Tibial nerve (tissue), 3 donors: ENCODE measurements at regions not wholly inside any gene's neighbourhood (a gene's known extent, or its start where the extent isn't known, plus 50 kb on each side); places are given as distances from the start of the nearest gene placed in this dataset.

Experiments
- POLR2A ChIP-seq, 2 donors: fragments of 450-650 bp; IDR thresholded peaks; one replicate each; pipeline ENCODE4 v1.6.1; 2017; ENCODE audit warnings: antibody characterized with exemption in 2 of 2, mild to moderate bottlenecking in 2 of 2, moderate library complexity in 2 of 2
- TF ChIP-seq, protein P1 (sequence below), 5 experiments: fragments of 200-600 bp in 3 of 5; fragments of 450-650 bp in 2 of 5; sonication (generic) in 3 of 5; IDR thresholded peaks; one replicate each; pipeline ENCODE4 v1.5.1; 2016 to 2019; ENCODE audit warnings: antibody characterized with exemption in 5 of 5, mild to moderate bottlenecking in 3 of 5, moderate library complexity in 2 of 5

DNA sequence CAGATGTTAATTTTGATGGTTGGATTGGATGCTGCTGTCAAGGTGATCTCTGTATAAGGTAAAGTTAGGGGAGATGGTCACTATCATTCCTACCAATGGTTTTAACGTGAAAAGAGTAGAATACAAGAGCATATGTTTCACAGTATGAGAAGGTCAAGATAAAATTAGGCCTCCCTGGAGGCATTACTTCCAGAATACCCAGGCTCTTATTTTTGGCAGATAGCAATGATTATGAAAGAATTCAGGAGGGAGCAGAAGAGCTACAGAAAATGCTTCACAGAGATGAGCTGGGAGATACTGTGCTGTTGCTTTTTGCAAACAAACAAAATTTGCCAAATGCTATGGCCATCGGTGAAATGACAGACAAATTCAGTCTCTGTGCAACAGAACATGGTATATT, 547.5 kb upstream of the SPRY2 start:
- no peak for TF ChIP-seq POLR2A (IDR thresholded peaks at IDR 0.05)
- TF ChIP-seq, protein P1, sequence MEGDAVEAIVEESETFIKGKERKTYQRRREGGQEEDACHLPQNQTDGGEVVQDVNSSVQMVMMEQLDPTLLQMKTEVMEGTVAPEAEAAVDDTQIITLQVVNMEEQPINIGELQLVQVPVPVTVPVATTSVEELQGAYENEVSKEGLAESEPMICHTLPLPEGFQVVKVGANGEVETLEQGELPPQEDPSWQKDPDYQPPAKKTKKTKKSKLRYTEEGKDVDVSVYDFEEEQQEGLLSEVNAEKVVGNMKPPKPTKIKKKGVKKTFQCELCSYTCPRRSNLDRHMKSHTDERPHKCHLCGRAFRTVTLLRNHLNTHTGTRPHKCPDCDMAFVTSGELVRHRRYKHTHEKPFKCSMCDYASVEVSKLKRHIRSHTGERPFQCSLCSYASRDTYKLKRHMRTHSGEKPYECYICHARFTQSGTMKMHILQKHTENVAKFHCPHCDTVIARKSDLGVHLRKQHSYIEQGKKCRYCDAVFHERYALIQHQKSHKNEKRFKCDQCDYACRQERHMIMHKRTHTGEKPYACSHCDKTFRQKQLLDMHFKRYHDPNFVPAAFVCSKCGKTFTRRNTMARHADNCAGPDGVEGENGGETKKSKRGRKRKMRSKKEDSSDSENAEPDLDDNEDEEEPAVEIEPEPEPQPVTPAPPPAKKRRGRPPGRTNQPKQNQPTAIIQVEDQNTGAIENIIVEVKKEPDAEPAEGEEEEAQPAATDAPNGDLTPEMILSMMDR (IDR thresholded peaks at IDR 0.05): no peak
